ENCODE measurements at regions not wholly inside any gene's neighbourhood (a gene's known extent, or its start where the extent isn't known, plus 50 kb on each side); places are given as distances from the start of the nearest gene placed in this dataset.

DNA sequence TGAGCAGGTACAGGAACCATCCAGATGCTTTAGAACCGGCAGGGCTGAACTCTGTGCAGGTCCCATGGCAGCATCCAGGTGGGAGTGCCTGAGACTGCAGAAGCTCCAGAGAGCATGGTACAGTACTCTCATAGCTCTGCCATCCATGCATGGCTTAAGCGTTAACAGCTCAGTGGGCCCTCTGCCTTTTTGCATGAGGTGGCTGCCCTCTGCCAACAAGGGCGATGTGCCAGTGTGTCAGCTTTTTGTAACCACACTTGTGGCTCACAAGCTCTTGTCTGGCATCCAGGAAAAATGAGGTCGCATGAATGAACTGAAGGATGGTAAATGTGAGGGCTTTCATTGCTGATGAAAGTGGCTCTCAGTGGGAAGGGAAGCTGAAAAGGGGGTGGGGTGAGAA, 950.1 kb downstream of the DIPK2A start:
- TF ChIP-seq, protein P1, sequence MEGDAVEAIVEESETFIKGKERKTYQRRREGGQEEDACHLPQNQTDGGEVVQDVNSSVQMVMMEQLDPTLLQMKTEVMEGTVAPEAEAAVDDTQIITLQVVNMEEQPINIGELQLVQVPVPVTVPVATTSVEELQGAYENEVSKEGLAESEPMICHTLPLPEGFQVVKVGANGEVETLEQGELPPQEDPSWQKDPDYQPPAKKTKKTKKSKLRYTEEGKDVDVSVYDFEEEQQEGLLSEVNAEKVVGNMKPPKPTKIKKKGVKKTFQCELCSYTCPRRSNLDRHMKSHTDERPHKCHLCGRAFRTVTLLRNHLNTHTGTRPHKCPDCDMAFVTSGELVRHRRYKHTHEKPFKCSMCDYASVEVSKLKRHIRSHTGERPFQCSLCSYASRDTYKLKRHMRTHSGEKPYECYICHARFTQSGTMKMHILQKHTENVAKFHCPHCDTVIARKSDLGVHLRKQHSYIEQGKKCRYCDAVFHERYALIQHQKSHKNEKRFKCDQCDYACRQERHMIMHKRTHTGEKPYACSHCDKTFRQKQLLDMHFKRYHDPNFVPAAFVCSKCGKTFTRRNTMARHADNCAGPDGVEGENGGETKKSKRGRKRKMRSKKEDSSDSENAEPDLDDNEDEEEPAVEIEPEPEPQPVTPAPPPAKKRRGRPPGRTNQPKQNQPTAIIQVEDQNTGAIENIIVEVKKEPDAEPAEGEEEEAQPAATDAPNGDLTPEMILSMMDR (IDR thresholded peaks at IDR 0.05; ENCODE audit: extremely low read depth, missing control alignments): no peak
- DNase-seq (ENCODE audit: low spot score): no peak

DNA sequence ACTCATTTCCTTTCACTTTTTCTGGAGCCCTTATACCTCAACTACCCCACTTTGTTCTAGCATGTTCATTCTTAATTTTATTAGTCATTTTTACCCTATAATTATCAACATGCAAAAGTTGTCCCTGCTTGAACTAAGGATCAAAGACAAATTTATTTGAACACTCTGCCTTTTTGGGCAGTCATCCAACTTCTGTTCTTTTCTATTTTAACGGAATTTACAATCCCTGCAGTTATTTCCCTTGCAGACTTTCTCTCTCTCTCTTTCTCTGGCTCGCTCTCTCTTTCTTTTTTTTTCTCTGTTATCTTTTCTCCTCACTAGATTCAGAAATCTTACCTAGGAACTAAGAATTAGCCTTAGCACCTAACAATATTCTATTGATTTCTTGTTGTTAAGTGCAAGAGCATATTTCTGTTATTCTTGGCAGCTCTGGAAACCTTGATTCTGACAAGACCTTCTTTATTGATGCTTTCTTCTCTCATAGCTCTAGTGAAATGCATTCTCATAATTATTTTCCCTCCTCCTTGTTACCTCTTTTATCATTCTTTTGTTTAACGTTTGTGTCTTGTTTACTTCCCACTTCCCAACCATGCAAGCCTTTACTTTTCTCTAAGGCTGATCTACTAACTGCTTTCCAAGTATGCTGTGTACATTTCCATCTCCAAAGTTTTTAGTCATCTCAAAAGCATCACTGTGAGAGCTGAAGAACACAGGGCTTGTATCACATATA, 951.6 kb downstream of the DIPK2A start:
- DNase-seq (ENCODE audit: low spot score): no peak
- TF ChIP-seq, protein P1 (IDR thresholded peaks at IDR 0.05; ENCODE audit: extremely low read depth, missing control alignments): no peak

- no peak for DNase-seq (ENCODE audit: low spot score)
- TF ChIP-seq, protein P1 (IDR thresholded peaks at IDR 0.05; ENCODE audit: extremely low read depth, missing control alignments): no peak
Observed at GRCh38 chr3:144930431-144930830, 958.8 kb downstream of the DIPK2A start.

GRCh38 chr3:144931590-144931989, 960.0 kb downstream of the DIPK2A start:
- no peak for DNase-seq (ENCODE audit: low spot score)
- TF ChIP-seq, protein P1 (IDR thresholded peaks at IDR 0.05; ENCODE audit: extremely low read depth, missing control alignments): no peak

GRCh38 chr3:144942093-144942837, 970.6 kb downstream of the DIPK2A start:
- TF ChIP-seq, protein P1 (IDR thresholded peaks at IDR 0.05; ENCODE audit: extremely low read depth, missing control alignments): no peak
- no peak for DNase-seq (ENCODE audit: low spot score)

DNA sequence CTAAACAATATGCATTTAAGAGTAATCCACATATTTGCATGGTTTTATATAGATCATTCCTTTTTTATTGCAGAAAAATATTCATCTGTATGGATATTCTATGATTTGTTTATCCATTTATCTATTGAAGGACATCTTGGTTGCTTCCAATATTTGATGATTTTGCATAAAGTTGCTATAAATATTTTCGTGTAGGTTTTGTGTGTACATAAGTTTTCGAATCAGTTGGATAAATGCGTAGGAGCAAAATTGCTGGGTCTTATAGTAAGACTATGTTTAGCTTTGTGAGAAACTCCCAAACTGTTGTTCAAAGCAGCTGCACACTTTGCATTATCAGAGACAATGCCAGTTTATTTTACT, 971.2 kb downstream of the DIPK2A start:
- TF ChIP-seq, protein P1 (IDR thresholded peaks at IDR 0.05; ENCODE audit: extremely low read depth, missing control alignments): no peak
- no peak for DNase-seq (ENCODE audit: low spot score)

DNA sequence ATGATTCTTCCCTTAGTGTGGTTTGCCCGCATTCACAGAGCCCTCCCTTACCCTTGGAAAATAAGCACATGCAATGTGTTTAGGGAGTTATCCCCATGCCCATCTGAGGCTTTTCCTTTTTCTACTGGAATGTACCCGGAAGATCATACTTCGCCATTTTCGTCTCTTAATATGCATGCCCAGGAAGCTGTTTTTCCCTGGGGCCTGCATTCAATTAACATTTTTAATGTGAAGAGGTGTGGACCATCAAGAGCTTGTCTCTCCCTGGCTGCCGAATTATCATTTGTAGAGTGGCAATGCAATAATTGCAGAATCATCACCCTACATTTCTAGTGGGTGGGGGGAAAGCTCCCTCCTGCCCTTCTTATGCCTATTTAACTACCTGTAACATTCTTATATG, 976.3 kb downstream of the DIPK2A start:
- TF ChIP-seq, protein P1 (IDR thresholded peaks at IDR 0.05; ENCODE audit: extremely low read depth, missing control alignments): no peak
- no peak for DNase-seq (ENCODE audit: low spot score)
